ENCODE measurements at regions not wholly inside any gene's neighbourhood (a gene's known extent, or its start where the extent isn't known, plus 50 kb on each side); places are given as distances from the start of the nearest gene placed in this dataset.
A peak's percentile ranks its signal among the peaks of the same experiment; 100 is the strongest.

DNA sequence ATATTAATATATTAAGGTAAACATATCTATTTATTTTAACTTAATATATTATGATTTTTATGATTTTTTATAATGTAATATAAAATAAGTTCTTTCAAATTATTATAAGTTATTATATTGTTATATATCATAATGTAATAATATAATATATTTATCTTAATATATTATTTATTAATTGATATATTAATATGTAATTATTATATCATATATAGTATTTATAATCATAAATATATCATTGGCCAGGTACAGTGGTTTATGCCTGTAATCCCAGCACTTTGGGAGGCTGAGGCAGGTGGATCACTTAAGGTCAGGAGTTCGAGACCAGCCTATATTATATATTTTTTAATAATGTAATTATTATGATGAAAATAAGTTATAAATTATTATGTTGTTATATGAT, 118.1 kb downstream of the MPP7 start:
- Histone ChIP-seq H3K27ac (ENCODE audit: low read depth in 2 of 2, low read length in 2 of 2) (no peak overlapping the region), H3K4me3 (ENCODE audit: low read length in 3 of 3) (no peak overlapping the region), H3K27me3 (ENCODE audit: control insufficient read depth, insufficient read depth, low read length) (no peaks in the 10 kb centered on the region), H3K4me1 (ENCODE audit: control insufficient read depth in 2 of 3, insufficient read depth in 2 of 3, low read depth in 1 of 3, low read length in 3 of 3) (no peaks in the 10 kb centered on the region), H3K36me3 (ENCODE audit: control insufficient read depth in 2 of 3, insufficient read depth in 3 of 3, low read length in 3 of 3) (no peaks in the 10 kb centered on the region), H3K9ac (ENCODE audit: low read length in 3 of 3) (no peak overlapping the region), H3K9me3 (ENCODE audit: control insufficient read depth in 2 of 3, insufficient read depth in 1 of 3, low read length in 3 of 3) (no peaks in the 10 kb centered on the region)
- no peak for DNase-seq
- intact Hi-C loops (cut with DNase I) = no loop called here
- peak; percentile 99 for FAIRE-seq
- no peak for TF ChIP-seq CTCF (IDR thresholded peaks at IDR 0.05; ENCODE audit: borderline replicate concordance, extremely low read depth, insufficient read depth)

GRCh38 chr10:28181478-28182096, 121.3 kb downstream of the MPP7 start:
- H3K27me3 ChIP-seq (ENCODE audit: control insufficient read depth, insufficient read depth, low read length) = no peaks in the 10 kb centered on the region
- FAIRE-seq = no peak
- intact Hi-C loops (cut with DNase I) = no loop called here
- peaks cover 0 to 3% (median 2%) of the 10 kb centered on the region in 3 donors for H3K4me1 ChIP-seq (ENCODE audit: control insufficient read depth in 2 of 3, insufficient read depth in 2 of 3, low read depth in 1 of 3, low read length in 3 of 3)
- no peak overlapping the region for H3K27ac ChIP-seq (ENCODE audit: low read depth in 2 of 2, low read length in 2 of 2)
- H3K4me3 ChIP-seq (ENCODE audit: low read length in 3 of 3) = no peak overlapping the region
- H3K9ac ChIP-seq (ENCODE audit: low read length in 3 of 3) = no peak overlapping the region
- TF ChIP-seq CTCF (IDR thresholded peaks at IDR 0.05; ENCODE audit: borderline replicate concordance, extremely low read depth, insufficient read depth) = no peak
- no peaks in the 10 kb centered on the region for H3K9me3 ChIP-seq (ENCODE audit: control insufficient read depth in 2 of 3, insufficient read depth in 1 of 3, low read length in 3 of 3)
- DNase-seq = no peak
- no peaks in the 10 kb centered on the region for H3K36me3 ChIP-seq (ENCODE audit: control insufficient read depth in 2 of 3, insufficient read depth in 3 of 3, low read length in 3 of 3)

DNA sequence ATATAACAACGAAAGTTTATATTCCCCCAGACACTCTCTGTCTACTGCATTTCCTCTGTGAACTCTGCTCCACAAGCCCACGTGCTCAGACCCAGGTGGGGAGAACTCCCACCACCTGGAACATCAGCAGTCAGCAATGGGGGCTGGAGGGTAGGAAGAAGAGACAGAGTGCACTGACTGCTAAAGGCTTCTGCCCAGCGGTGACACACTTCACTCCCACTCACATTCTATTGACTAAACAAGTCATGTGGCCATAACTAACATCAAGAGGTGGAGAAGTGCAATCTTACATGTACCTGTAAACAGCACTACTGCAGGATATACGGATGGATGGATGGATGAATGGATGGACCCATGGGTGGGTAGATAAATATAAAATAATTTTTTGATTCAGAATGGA, 122.2 kb downstream of the MPP7 start:
- Histone ChIP-seq H3K36me3 (ENCODE audit: control insufficient read depth in 2 of 3, insufficient read depth in 3 of 3, low read length in 3 of 3) (no peaks in the 10 kb centered on the region), H3K4me1 (ENCODE audit: control insufficient read depth in 2 of 3, insufficient read depth in 2 of 3, low read depth in 1 of 3, low read length in 3 of 3) (peaks cover 0 to 3% (median 2%) of the 10 kb centered on the region in 3 donors), H3K9me3 (ENCODE audit: control insufficient read depth in 2 of 3, insufficient read depth in 1 of 3, low read length in 3 of 3) (no peaks in the 10 kb centered on the region), H3K27ac (ENCODE audit: low read depth in 2 of 2, low read length in 2 of 2) (no peak overlapping the region), H3K9ac (ENCODE audit: low read length in 3 of 3) (no peak overlapping the region), H3K4me3 (ENCODE audit: low read length in 3 of 3) (no peak overlapping the region), H3K27me3 (ENCODE audit: control insufficient read depth, insufficient read depth, low read length) (no peaks in the 10 kb centered on the region)
- FAIRE-seq (no peak), DNase-seq (peak in 4 of 5 donors; percentile 20 to 45 (median 39))
- TF ChIP-seq CTCF (IDR thresholded peaks at IDR 0.05; ENCODE audit: borderline replicate concordance, extremely low read depth, insufficient read depth) = no peak
- intact Hi-C loops (cut with DNase I) = no loop called here

- Histone ChIP-seq H3K4me3 (ENCODE audit: low read length in 3 of 3) (no peak overlapping the region), H3K27ac (ENCODE audit: low read depth in 2 of 2, low read length in 2 of 2) (no peak overlapping the region), H3K27me3 (ENCODE audit: control insufficient read depth, insufficient read depth, low read length) (no peaks in the 10 kb centered on the region), H3K36me3 (ENCODE audit: control insufficient read depth in 2 of 3, insufficient read depth in 3 of 3, low read length in 3 of 3) (no peaks in the 10 kb centered on the region), H3K9ac (ENCODE audit: low read length in 3 of 3) (no peak overlapping the region), H3K4me1 (ENCODE audit: control insufficient read depth in 2 of 3, insufficient read depth in 2 of 3, low read depth in 1 of 3, low read length in 3 of 3) (peaks cover 0 to 3% (median 2%) of the 10 kb centered on the region in 3 donors), H3K9me3 (ENCODE audit: control insufficient read depth in 2 of 3, insufficient read depth in 1 of 3, low read length in 3 of 3) (no peaks in the 10 kb centered on the region)
- FAIRE-seq = no peak
- no peak for TF ChIP-seq CTCF (IDR thresholded peaks at IDR 0.05; ENCODE audit: borderline replicate concordance, extremely low read depth, insufficient read depth)
- no peak for DNase-seq
- intact Hi-C loops (cut with DNase I) = no loop called here
Observed at GRCh38 chr10:28179743-28180099, 123.1 kb downstream of the MPP7 start.
